Right lung (tissue), 2 donors: ENCODE measurements at regions not wholly inside any gene's neighbourhood (a gene's known extent, or its start where the extent isn't known, plus 50 kb on each side); places are given as distances from the start of the nearest gene placed in this dataset.
"Not testable (repeated sequence)": the region's sequence is repeated elsewhere in the genome, so short reads cannot be mapped to it uniquely, and the experiment has no call there.

Source experiments
- DNase-seq, 2 donors: peaks; one replicate each; pipeline ENCODE4 v3.0.0-alpha.2; 2013

- no peak for DNase-seq
Measured at GRCh38 chr15:23924686-23925085, 237.6 kb upstream of the NDN start.

- no peak for DNase-seq
Measured at GRCh38 chr15:23954931-23955330, 267.8 kb upstream of the NDN start.

- DNase-seq, result no peak
Measured at GRCh38 chr15:23983500-23984259, 296.6 kb upstream of the NDN start.

GRCh38 chr15:23994273-23994672, 307.2 kb upstream of the NDN start:
- no peak for DNase-seq

GRCh38 chr15:23998056-23998455, 311.0 kb upstream of the NDN start:
- DNase-seq, result no peak

- DNase-seq, result peak in 1 of 2 donors; percentile 8
Measured at GRCh38 chr15:24008476-24008875, 321.4 kb upstream of the NDN start.

GRCh38 chr15:24017470-24017869, 330.4 kb upstream of the NDN start:
- DNase-seq, result no peak

- DNase-seq, result no peak
Measured at GRCh38 chr15:24039683-24040082, 352.6 kb upstream of the NDN start.

- no peak for DNase-seq
Measured at GRCh38 chr15:24054547-24055245, 367.6 kb upstream of the NDN start.

- DNase-seq, result peak; percentile 8 to 23
Measured at GRCh38 chr15:24067733-24068501, 380.8 kb upstream of the NDN start.

- DNase-seq, result no peak
Measured at GRCh38 chr15:24075420-24076089, 388.4 kb upstream of the NDN start.

GRCh38 chr15:24076090-24076784, 389.1 kb upstream of the NDN start:
- no peak for DNase-seq

GRCh38 chr15:24078310-24079029, 391.4 kb upstream of the NDN start:
- DNase-seq, result no peak

- DNase-seq, result not testable (repeated sequence)
Measured at GRCh38 chr15:24088941-24089340, 401.8 kb upstream of the NDN start.

GRCh38 chr15:24101503-24101902, 414.4 kb upstream of the NDN start:
- DNase-seq, result peak in 1 of 2 donors; percentile 6

- DNase-seq, result not testable (repeated sequence)
Measured at GRCh38 chr15:24107524-24107923, 420.4 kb upstream of the NDN start.

GRCh38 chr15:24107948-24108347, 420.8 kb upstream of the NDN start:
- DNase-seq, result not testable (repeated sequence)

- DNase-seq, result not testable (repeated sequence)
Measured at GRCh38 chr15:24108349-24108748, 421.2 kb upstream of the NDN start.

- DNase-seq, result not testable (repeated sequence)
Measured at GRCh38 chr15:24139622-24140021, 452.5 kb upstream of the NDN start.

GRCh38 chr15:24145070-24145469, 458.0 kb upstream of the NDN start:
- DNase-seq, result not testable (repeated sequence)

GRCh38 chr15:24146251-24146650, 459.1 kb upstream of the NDN start:
- no peak for DNase-seq
